GM18909 (cell line): ENCODE measurements at regions not wholly inside any gene's neighbourhood (a gene's known extent, or its start where the extent isn't known, plus 50 kb on each side); places are given as distances from the start of the nearest gene placed in this dataset.
A peak's percentile ranks its signal among the peaks of the same experiment; 100 is the strongest.

Source experiments
- ATAC-seq: cut with Tn5 transposase; IDR thresholded peaks from one replicate; pipeline ENCODE4 v1.9.1; 2021; ENCODE audit warnings: mild to moderate bottlenecking; ENCODE audit not compliant: unreplicated experiment, poor library complexity

GRCh38 chr13:74084375-74084935 is 49.7 kb downstream of the KLF12 start:
- ATAC-seq, result no peak

- no peak for ATAC-seq
Observed at GRCh38 chr13:74082741-74083160, 51.5 kb downstream of the KLF12 start.

DNA sequence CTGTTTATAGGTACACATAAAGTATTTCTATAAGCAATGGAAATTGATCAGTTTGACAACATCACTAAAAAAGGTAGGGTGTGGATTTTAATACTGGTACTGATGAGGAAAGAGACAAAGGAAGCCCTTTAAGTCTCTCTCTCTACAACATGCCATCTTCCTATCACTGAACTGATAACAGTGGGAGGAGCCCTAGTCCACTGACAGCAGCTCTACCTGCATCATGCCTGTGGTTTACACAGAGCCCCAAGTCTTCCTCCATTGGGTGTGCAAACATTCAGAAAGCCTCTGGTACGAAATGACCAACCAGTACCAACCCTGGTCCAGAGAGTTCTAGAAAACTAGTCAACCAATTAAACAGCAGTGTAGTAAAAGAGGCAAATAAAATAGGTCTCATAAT is 53.4 kb downstream of the KLF12 start:
- no peak for ATAC-seq

DNA sequence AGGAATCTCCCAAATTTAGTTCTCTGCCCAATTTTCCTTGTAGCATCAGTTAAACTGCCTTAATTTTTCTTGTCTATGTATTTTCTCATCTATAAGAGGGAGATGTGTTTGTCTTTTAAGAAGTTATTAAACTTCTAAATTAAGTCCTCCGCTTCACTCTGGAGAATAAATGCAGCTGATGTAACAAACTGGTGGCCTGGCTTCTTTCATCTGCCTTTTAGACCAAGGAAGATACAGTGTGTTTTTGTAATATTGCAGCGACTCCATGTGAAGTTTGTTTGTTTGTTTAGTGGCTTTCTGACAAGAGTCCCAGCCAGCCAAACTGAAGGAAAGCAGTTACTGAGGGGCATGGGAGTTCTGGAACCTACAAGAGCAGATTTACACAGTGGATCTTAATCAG is 56.4 kb downstream of the KLF12 start:
- no peak for ATAC-seq

DNA sequence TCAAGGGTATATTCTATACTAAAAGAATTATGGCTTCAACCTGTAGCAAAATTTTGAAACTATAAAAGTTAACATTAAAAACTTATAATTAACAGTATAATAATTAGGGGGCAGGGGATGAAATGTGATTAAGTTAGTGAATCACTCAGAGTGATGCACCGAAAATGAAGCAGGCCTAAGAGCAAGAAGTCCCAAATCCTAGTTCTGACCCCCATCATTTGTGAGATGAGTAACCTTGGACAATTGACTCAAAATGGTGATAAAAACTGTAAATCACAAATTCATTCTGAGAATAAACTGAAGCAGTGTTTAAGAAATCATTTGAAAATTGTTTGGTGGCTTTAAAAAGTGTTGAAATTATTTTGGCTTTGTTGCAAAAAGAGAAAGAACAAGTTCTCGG is 56.8 kb downstream of the KLF12 start:
- ATAC-seq, result no peak

DNA sequence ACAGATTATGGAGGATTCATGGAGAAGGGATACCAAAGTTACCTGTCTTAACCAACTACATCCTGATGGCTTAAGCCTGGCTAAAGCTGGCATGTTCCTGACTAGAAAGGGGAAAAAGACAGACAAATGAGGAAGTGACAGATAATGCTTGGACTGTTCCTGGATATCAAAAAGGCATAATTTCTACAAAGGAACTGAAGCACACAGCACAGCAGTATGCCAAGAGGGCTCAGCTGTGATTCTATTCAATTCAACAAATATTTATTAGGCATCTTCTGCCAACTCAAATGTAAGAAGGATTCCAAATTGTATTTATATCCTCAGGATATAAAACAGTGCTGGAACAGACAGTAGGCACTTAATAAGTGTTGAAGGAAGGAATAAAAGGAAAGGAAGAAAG is 59.5 kb downstream of the KLF12 start:
- no peak for ATAC-seq

GRCh38 chr13:74073274-74073673 is 60.9 kb downstream of the KLF12 start:
- no peak for ATAC-seq

- ATAC-seq, result peak; percentile 23
Observed at GRCh38 chr13:74070513-74070912, 63.7 kb downstream of the KLF12 start.

- peak; percentile 74 for ATAC-seq
Observed at GRCh38 chr13:74070065-74070464, 64.1 kb downstream of the KLF12 start.

DNA sequence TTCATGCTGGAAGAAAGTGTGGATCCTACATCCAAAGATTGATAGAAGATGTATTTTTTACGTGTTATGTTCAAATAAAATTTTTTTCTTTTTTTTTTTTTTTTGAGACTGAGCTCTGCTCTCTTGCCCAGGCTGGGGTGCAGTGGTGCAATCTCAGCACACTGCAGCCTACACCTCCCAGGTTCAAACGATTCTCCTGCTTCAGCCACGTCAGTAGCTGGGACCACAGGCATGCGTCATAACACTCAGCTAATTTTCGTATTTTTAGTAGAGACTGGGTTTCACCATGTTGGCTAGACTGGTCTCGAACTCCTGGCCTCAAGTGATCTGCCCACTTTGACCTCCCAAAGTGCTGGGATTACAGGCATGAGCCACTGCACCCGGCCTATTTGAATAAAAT is 65.7 kb downstream of the KLF12 start:
- no peak for ATAC-seq

- ATAC-seq, result no peak
Observed at GRCh38 chr13:74067818-74068217, 66.4 kb downstream of the KLF12 start.

GRCh38 chr13:74066937-74067336 is 67.3 kb downstream of the KLF12 start:
- no peak for ATAC-seq

GRCh38 chr13:74064805-74065312 is 69.3 kb downstream of the KLF12 start:
- no peak for ATAC-seq

DNA sequence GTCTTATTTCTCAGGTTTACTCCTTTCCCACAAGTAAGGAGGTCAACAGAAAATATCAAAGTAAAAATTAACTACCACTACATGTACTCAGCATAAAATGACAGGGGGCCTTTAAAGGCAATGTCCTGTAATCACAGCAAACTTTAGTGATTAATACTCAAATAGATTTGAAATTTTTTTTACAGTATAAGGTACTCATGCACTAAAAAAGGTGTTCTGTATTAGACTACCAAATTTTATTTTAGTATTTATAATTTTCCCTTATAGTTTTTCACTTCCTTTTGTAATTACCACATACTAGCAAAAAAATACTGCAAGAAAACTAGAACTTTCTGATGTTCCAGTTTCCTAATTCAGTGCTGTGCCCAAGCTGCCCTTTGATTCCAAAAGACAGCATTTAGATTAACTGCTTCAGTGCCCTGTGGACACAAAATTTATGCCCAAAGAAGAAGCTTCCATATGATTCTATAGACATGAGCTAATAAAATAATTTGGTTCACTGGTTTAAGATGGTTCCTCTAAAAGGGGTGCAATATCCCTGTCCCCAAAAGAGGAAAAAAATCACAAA is 70.6 kb downstream of the KLF12 start:
- no peak for ATAC-seq

- peak; percentile 77 for ATAC-seq
Observed at GRCh38 chr13:74062933-74063332, 71.3 kb downstream of the KLF12 start.

DNA sequence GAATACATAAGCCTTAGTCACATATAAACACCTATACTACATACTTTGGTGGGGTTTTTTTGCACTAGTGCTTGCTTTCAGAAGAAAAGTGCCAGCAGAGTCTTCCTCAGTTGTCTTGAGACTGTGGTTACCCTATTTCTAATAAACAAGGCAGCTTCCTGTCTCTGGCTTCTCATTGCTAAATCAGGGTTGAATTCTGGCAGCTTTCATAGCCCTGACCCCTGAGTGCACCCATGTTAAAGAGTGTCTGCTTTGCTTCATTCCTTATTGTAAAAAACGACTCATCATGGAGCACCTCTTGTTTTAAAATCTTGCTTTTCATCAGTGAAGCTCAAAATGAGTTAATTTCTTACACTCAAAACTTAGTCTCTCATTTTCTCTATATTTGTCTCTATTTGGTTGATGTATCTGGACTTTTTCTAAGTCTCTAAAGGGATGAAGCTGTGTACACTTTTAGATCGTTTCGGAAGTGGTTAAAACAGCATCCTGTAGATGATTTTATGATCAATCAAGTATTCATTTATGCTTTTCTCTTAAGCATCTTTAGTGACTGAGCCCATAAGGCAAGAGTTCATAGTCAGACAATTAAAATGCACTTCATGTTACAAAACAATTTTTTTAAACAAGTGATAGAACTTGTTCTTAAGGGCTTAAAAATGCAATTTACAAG is 72.1 kb downstream of the KLF12 start:
- peak; percentile 90 for ATAC-seq

- no peak for ATAC-seq
Observed at GRCh38 chr13:74056801-74057542, 77.2 kb downstream of the KLF12 start.

GRCh38 chr13:74052402-74052928 is 81.7 kb downstream of the KLF12 start:
- ATAC-seq, result no peak

- ATAC-seq, result no peak
Observed at GRCh38 chr13:74048756-74049155, 85.4 kb downstream of the KLF12 start.

- ATAC-seq, result no peak
Observed at GRCh38 chr13:74047931-74048600, 86.1 kb downstream of the KLF12 start.
